HG03135 (cell line): ENCODE measurements at regions not wholly inside any gene's neighbourhood (a gene's known extent, or its start where the extent isn't known, plus 50 kb on each side); places are given as distances from the start of the nearest gene placed in this dataset.
"Not testable (repeated sequence)": the region's sequence is repeated elsewhere in the genome, so short reads cannot be mapped to it uniquely, and the experiment has no call there.

Experiments used
- ATAC-seq: cut with Tn5 transposase; IDR thresholded peaks from one replicate; pipeline ENCODE4 v1.9.1; 2021; ENCODE audit warnings: mild to moderate bottlenecking, moderate library complexity; ENCODE audit not compliant: unreplicated experiment

DNA sequence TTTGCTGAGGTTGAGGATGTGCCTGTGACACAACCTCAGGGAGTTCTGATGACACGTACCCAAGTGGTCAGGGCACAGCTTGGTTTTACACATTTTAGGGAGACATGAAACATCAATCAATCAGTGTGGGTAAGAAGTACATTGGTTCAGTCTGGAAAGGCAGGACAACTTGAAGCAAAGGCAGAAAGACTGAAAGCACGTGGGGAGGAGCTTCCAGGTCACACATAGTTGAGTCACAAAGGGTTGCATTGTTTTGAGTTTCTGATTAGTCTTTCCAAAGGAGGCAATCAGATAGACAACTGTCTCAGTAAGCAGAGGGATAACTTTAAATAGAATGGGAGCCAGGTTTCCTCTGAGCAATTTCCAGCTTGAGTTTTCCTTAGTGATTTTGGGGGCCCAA is 1910.0 kb upstream of the AGA start:
- no peak for ATAC-seq

DNA sequence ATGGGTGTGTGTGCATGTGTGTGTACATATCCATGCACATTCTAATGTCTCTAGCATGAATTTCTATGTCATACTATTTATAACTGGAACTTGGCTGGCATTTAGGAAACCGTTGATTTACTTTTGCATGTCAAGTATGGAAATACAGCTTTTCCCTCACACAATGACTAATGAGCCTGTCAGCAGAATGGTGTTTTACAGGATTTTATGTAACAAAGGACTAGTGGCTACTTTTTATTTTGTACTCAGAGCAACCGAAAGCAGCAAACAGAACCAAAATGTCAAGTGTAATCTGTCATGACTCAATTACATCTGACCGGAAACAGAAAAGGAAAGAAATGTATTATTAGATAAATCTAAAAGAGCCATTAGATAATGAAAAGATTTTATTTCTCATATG is 1911.5 kb upstream of the AGA start:
- ATAC-seq, result no peak

DNA sequence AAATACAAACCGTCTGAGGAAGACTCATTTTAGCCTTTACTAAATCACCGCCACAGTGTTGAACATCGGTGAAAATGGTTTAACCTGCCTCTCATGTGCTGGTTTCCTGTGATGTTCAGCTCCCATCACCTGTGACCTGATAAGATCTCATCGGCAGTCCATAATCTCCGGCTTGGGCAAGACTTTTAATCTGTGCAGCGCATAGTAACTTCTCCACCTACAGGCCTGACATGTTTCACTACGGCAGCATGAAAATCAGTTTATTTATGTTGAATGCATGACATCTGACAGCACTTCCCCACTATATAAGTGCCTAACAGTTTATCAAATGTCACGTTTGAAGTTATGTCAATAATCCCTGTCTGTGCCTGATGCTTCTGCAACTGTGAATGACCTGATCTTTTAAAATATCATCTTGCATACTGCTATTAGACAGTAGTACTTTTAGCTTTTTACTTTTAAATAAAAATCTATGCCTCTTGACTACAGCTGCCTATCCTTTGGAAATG is 1919.8 kb upstream of the AGA start:
- ATAC-seq, result no peak

DNA sequence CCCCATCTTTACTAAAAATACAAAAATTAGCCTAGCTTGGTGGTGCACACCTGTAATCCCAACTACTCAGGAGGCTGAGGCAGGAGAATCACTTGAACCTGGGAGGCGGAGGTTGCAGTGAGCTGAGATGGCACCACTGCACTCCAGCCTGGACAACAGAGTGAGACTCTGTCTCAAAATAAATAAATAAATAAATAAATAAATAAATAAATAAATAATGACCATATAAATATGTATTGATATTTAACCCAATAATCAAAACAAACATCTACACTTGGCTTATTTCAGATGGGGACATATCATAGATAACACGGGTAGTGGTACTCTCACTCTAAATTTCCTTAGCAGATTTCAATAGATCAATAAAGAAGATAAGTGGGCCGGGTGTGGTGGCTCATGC is 1923.7 kb upstream of the AGA start:
- ATAC-seq, result not testable (repeated sequence)

DNA sequence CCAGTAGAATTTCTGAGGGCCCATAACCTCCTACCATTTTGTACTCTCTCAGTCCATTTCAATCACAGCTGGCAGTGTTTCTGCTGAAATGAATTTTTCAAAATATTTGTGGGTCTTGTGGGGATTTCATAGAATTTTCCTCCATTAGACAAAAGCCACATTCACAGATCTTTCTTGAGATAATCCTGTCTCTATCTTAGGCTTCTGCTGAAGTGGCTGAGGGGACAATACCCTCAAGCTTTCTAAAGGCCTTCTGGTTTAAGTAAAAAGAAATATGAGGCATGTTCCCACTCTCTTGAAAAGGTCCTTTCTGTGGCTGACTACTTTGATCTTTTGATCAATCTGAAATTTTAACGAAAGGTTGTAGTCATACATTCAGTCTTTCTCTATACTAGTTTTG is 1930.0 kb upstream of the AGA start:
- ATAC-seq, result no peak

DNA sequence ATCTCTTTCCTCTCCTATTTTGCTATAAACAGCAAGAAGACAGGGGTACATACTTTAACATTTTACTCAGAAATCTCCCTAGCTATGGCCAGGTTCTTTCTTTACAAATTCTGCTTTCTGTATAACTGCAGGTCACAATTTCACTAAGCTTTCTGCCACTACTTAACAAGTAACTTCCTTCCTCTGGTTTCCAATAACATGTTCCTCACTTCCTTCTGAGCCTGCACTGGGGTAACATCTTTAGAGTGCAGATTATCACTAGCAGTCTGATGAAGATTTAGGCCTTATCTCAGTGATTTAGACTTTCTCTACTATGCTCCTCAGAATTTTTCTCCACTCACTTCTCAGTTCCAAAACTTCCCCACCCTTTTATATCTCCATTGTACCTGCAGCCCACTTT is 1930.5 kb upstream of the AGA start:
- no peak for ATAC-seq

DNA sequence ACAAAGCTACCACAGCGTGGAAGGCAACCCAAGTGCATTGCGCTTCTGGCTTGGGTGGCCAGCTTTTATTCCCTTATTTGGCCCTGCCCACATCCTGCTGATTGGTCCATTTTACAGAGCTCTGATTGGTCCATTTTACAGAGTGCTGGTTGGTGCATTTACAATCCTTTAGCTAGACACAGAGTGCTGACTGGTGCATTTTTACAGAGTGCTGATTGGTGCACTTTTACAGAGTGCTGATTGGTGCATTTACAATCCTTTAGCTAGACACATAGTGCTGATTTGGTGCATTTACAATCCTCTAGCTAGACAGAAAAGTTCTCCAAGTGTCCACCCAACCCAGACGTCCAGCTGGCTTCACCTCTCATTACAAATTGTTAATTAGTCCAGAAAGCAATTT is 1936.6 kb upstream of the AGA start:
- ATAC-seq, result not testable (repeated sequence)

DNA sequence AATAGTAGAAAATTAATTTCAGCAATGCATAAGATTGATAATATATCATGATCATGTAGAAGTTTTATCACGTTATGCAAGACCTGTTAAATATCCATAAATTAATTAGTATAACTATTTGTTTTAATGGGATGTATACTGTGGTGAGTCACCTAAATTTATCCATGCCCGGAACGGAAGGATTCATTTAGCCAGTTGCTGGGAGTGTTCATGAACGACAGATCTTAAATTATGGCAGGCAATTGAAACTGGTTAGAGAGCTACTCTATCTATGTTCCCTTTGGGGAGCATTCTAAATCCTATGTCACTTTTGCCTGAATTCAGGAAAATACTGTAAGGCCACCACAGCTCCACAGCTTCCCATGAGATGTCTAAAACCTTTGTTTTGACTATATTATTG is 1950.5 kb upstream of the AGA start:
- no peak for ATAC-seq

DNA sequence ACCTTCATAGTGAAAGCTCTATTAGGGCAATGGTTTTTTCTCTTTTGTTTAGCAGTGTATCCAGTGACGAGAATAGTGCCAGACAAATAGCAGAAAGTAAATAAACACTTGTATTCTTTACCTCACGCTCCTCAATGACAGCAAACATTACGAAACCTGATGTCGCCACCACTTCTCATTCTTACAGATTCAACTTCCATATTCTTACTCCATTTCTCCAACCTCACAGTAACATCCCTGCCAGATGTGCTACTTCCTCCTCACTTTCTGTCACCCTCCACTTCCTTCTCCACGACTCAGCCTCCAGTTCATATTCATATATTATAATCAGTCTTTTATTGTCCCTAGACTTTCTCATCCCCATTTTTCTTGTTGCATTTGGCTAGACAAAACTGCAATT is 1956.2 kb upstream of the AGA start:
- ATAC-seq, result no peak

DNA sequence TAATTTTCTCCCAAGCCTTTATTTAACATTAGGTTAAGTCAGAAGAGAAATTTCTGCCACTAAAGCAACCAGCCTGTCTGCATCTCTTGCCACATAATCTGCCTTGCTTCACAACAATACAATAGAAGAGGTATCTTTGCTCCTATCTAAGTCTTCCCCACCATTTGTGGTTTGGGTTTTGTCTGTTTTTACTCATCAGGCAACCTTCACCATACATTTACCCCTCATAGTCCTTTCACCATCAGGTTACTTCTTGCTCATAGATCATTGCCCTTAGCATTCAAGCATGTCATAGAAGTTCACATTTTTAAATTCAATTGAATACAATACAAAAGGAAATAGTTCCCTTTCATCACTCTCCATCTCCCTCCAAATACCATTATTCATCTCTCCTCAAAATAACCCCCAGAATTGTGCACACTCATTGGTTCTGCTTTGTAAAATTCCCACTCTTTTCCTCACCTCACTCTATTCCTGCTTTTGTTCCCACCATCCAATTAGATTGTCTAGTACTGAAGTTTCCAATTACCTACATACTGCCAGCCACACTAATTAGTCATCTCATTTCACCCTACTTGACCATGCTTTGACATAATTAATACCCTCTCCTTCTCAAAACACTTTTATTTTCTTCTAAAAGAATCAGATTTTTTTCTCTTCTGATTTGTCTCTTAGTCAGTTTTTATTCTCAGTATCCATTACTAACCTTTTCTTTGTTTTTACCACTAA is 1957.0 kb upstream of the AGA start:
- no peak for ATAC-seq

DNA sequence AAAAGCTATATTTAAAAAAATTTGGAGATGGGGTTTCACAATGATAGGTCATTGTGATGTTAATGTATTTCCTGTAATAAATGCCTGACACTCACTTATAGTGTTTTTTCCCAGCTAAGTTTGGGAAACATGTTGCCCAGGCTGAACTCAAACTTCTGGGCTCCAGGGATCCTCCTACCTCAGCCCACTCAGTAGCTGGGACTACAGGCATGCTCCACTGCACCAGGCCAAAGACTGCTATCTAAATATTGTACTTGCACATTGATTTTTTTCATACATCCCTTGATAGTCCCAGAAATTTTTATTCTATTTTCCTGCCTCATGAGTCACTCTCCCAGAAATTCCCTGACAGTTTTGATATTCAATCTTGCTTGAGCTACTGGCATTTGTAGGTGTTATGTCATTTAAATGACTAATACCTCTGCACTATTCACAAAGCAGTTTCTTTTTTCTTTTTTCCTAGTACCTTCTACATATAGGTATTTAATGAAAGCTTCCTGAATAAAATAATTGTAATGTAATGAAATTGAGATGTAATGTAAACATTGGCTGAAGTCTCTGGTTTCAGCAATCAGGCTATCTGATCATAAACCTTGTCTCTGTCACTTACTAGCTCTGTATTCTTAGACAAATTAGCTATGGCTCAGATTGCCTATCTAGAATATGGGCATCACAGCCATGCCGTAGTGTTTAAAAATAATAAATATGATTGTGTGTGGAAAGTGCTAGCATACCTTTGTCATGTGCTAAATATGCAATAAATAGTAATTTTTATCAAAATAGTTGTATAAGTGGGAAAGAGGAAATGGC is 1973.0 kb upstream of the AGA start:
- no peak for ATAC-seq

DNA sequence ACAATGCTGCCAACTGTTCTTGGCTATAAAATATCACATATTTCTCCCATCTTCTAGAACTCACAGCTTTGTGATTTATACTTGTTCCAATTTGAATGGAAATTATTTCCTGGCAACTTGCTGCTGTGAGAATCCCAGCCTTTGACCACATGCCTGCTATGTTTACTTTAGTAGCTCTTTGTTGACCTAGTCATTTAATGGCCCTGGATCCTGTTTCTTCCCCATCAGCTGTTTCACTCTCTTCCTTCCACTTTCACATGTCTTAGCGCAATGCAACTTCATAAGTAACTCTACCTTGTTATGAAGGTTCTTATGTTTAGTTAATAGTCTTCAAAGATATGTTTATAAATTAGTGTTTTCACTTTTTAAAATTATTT is 1973.6 kb upstream of the AGA start:
- ATAC-seq, result no peak

DNA sequence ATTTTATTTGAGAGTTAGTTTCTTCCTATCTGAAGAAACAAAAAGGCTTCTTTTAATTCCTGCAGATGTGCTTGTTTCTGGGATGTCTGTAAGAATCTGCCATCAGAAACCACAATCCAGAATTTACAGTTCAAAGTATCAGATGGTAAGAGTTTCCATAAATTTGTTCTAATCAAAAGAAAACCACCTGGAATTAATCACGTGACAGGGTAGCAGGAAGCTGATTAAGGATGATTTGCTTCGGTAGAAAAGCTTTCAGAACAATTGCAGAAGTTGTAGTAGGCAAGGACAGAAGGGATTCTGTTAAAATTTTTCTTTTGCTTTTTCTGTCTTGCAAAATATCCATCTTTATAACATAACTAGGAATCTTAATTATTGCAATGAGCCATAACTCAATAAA is 1975.1 kb upstream of the AGA start:
- ATAC-seq, result no peak

DNA sequence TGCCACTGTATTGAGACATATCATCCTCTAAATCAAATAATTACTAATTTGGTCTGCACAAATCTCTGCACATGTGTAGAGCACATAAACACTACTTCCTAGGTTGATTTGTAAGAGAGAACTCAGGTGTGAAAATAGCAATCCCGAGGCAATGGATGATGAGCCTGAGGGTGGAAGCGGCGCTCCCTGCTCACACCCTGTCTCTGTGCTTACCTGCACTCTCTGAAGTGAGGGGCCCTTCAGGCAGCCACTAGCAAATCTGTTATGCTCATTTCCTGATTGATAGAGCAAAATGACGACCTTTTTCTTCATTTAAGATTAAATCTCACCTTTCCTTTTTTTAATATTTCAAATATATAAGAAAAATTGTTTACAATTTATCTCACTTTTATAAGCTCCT is 1995.7 kb upstream of the AGA start:
- no peak for ATAC-seq

DNA sequence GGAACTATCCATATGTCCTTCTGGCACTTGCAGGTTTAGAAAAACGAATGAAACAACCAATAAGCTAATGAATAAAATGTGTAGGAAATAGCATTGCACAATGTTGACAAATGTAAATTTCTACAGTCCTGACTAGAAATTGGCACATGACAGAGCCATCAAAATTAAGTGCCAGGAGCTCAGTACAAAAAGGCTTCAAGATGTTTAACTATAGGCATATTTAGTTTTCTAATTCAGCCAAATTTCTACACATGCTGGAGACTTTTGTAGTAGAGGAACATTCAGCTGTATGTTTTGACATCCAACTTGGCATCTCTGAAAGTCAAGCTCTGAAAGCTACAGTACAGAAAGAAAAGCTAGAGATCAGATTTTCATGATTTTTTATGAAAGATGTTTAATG is 1999.4 kb upstream of the AGA start:
- ATAC-seq, result no peak

DNA sequence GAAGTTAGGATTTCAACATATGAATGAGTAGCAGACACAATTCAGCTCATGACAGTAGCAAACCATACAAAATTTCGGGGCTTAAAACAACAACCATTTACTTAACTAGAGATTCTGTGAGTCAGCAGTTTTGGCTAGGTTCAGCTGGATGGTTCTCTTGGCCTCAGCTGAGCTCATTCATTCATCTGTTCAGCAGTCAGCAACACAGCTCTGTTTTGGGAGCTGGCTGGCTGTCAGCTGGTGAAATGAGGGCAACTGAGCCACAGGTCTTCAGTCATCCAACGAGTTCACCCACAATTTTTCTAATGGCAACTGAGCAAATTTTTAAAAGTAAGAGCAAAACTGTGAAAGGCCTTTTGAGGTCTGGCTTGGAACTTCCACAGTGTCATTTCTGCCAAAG is 2005.1 kb upstream of the AGA start:
- no peak for ATAC-seq

DNA sequence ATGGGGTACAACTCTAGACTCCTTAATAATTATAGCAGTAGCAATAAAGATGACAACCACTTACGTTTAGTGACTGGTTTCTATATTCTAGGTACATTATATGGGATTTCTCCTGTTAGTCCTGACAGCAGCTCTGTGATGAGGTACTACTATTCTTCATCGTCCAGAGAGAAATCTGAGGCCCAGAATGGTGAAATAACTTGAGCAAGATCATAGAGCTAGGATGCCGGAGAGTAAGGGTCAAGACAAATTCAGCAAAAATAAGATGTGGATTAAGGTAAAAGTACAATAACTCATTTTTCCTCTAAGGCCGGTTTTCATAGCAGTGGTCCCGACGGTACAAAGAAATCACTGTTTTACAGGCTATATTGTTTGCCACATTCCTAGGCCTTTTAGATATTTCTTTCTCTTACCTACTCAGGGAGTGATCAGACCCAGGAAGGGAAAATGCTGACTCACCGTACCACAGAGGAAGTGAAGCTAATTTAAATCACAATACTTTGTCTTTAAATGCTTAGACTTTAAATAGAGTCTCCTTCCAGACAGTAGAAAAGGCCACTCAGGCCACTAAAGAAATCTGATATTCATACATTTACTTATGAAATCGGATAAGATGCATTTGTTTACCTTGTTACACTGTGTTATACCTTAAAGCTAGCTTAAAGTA is 2023.0 kb upstream of the AGA start:
- ATAC-seq, result no peak

DNA sequence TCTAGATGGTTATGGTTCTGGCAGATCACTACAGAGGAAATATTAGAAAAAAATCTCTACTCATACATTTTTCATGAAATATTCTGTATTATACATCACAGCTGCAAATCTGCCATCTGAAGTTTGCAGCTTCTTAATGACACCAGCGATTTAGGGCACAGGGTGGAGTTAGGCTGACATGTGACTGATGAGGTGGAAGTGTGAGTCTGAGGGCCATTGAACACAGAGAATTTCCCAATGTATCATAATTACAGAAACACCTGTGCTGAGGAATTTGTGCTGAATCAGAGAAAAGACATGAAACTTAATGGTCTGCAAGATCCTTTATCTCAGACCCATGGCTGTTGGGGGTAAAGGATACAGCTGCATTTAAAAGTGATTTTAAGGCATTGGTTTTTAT is 2025.6 kb upstream of the AGA start:
- ATAC-seq, result no peak

DNA sequence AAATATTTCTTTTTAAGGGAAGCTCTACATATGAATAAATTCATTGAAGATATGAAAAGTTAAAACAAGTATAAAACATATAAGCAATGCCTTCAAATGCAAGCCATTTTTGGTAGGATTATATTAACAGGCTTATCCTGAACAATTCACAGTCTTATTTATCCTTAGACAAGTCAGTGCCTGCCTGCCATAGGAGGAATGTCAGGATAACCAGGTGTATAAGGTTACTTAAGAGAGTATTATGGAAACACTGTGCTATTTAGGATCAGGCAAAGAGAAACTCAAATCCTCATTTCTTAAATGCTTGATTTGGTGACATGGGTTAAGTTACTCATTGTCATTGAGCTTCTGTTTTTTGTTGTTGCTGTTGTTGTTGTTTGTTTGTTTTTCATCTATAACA is 2029.9 kb upstream of the AGA start:
- ATAC-seq, result no peak

DNA sequence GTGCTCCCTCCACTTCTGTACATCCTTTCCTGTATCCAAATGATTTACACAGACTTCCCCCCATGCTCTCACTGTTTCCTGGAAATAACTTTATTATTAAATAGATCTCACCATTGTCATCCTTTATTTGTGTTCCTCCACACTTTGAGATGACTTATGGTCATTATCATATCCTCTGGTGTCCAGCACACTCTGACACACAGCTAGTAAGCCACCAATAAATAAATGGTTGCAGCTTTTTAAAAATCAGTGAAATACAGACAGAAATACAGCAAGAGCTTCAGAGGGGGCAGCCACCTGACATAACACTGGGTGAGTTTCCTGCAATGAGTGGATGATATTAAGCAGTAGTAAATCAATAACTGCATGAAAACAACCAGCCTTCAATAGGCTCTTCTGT is 2036.4 kb upstream of the AGA start:
- ATAC-seq, result no peak

DNA sequence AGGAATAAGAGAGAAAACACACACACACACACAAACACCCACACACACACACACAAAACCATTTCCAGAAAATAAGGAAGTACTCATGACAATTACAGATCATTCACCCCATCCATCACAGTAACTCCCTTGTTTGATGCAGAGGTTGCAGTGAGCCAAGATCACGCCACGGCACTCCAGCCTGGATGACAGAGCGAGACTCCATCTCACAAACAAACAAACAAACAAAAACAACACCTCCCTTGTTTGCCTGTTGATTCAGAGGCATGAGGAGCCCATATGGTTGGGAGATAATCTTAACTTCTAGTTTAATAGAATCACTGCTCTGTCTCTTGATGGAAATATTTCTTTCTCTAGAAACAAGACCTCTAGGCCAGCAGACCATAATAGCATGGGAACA is 2043.5 kb upstream of the AGA start:
- ATAC-seq, result no peak
